GM12878 (cell line): ENCODE measurements at regions not wholly inside any gene's neighbourhood (a gene's known extent, or its start where the extent isn't known, plus 50 kb on each side); places are given as distances from the start of the nearest gene placed in this dataset.

Experiments used
- ATAC-seq: fragments of 200-7000 bp; cut with Tn5 transposase; 3 replicates; pipeline ENCODE4 v1.9.1; 2020; ENCODE audit warnings: mild to moderate bottlenecking, moderate library complexity
- BruUV-seq: library from RNA; stranded (reverse); fragments of 400-500 nt; replicated peaks from 2 replicates; lab custom pipeline; 2021; lab: Mats Ljungman, UMichigan
- CTCF ChIA-PET: fragments of 300-600 bp; sonication (Branson Sonifier 250); formaldehyde crosslinking; extraction: SDS; loops from one replicate; lab custom pipeline; 2021; ENCODE audit warnings: inconsistent platforms; lab: Yijun Ruan, JAX
- POLR2A ChIA-PET: fragments of 350-600 bp; formaldehyde crosslinking; extraction: SDS; loops from one replicate; lab custom pipeline; 2021; ENCODE audit warnings: inconsistent platforms; lab: Charles Lee
- RAD21 ChIA-PET: fragments of 300-600 bp; sonication (Branson Sonifier 250); formaldehyde crosslinking; loops from one replicate; lab custom pipeline; 2023; ENCODE audit warnings: antibody characterized with exemption; ENCODE audit not compliant: unreplicated experiment; lab: Charles Lee
- SMC1A ChIA-PET: fragments of 300-600 bp; sonication (Branson Sonifier 250); formaldehyde crosslinking; loops from one replicate; lab custom pipeline; 2023; ENCODE audit not compliant: unreplicated experiment, uncharacterized antibody; lab: Charles Lee
- DNase-seq: peaks from one replicate; pipeline ENCODE4 v3.0.0-alpha.2; 2011; ENCODE audit warnings: low read depth, low spot score
- FAIRE-seq: peaks from 3 replicates; lab custom pipeline; 2011; peaks lifted over from hg19 to GRCh38; lab: Jason Lieb, UNC
- H2AFZ ChIP-seq: 2 replicates; pipeline ENCODE4 v1.6.0; 2011; ENCODE audit warnings: low read depth, low read length, control low read depth; ENCODE audit not compliant: control insufficient read depth
- H3K27ac ChIP-seq: 2 replicates; pipeline ENCODE4 v1.5.1; 2011; ENCODE audit warnings: control low read depth; ENCODE audit not compliant: control insufficient read depth, insufficient read depth
- H3K27me3 ChIP-seq, 2 experiments: replicated peaks in 1 of 2; 2 replicates each; pipeline versions ENCODE4 v1.6.0 to v1.6.1; 2011; ENCODE audit warnings: low read length in 1 of 2; ENCODE audit not compliant: control insufficient read depth in 2 of 2, insufficient read depth in 2 of 2
- H3K36me3 ChIP-seq, 2 experiments: 2 replicates each; pipeline ENCODE4 v1.5.1; 2011; ENCODE audit warnings: low read length in 1 of 2; ENCODE audit not compliant: control insufficient read depth in 2 of 2, insufficient read depth in 2 of 2
- H3K4me1 ChIP-seq: 2 replicates; pipeline ENCODE4 v1.6.1; 2011; ENCODE audit warnings: mild to moderate bottlenecking, low read length, moderate library complexity, mixed read lengths; ENCODE audit not compliant: control insufficient read depth, insufficient read depth
- H3K4me2 ChIP-seq: 2 replicates; pipeline ENCODE4 v1.6.0; 2011; ENCODE audit warnings: control low read depth; ENCODE audit not compliant: control insufficient read depth, insufficient read depth
- H3K4me3 ChIP-seq: fragments of 200-600 bp; sonication (generic); 2 replicates; pipeline ENCODE4 v1.5.1; 2016
- H3K79me2 ChIP-seq: 2 replicates; pipeline ENCODE4 v1.6.0; 2011; ENCODE audit warnings: low read length; ENCODE audit not compliant: control insufficient read depth, insufficient read depth
- H3K9ac ChIP-seq: 2 replicates; pipeline ENCODE4 v1.8.0; 2011; ENCODE audit warnings: low read length, control low read depth, mixed read lengths; ENCODE audit not compliant: control insufficient read depth, insufficient read depth
- H3K9me3 ChIP-seq: replicated peaks from 3 replicates; pipeline ENCODE4 v1.5.1; 2011; ENCODE audit warnings: mild to moderate bottlenecking, low read length; ENCODE audit not compliant: control insufficient read depth, insufficient read depth
- H4K20me1 ChIP-seq: 2 replicates; pipeline ENCODE4 v1.6.0; 2011; ENCODE audit not compliant: control insufficient read depth, insufficient read depth
- DPF2 ChIP-seq: fragments of 450-650 bp; IDR thresholded peaks from 2 replicates; pipeline ENCODE4 v1.6.1; 2017; ENCODE audit warnings: mild to moderate bottlenecking
- LARP7 ChIP-seq: fragments of 450-650 bp; IDR thresholded peaks from 2 replicates; pipeline ENCODE4 v1.6.1; 2017; ENCODE audit warnings: mild to moderate bottlenecking
- MAX ChIP-seq: IDR thresholded peaks from 2 replicates; pipeline ENCODE4 v1.6.1; 2012; ENCODE audit warnings: low read depth, low read length, improper control_type of control experiment
- NR2C1 ChIP-seq: fragments of 450-650 bp; IDR thresholded peaks from 2 replicates; pipeline ENCODE4 v1.6.1; 2017; ENCODE audit warnings: antibody characterized with exemption, mild to moderate bottlenecking, moderate library complexity
- SMARCA5 ChIP-seq: fragments of 450-650 bp; IDR thresholded peaks from 2 replicates; pipeline ENCODE4 v1.6.1; 2017; ENCODE audit warnings: mild to moderate bottlenecking
- SMC3 ChIP-seq: IDR thresholded peaks from 2 replicates; pipeline ENCODE4 v1.6.1; 2011; ENCODE audit warnings: low read length, improper control_type of control experiment, borderline replicate concordance
- SREBF1 ChIP-seq: IDR thresholded peaks from 2 replicates; pipeline ENCODE4 v1.6.1; 2012; ENCODE audit warnings: mild to moderate bottlenecking, low read length
- SUPT20H ChIP-seq: IDR thresholded peaks from 2 replicates; pipeline ENCODE4 v1.6.1; 2011; ENCODE audit warnings: low read depth, mild to moderate bottlenecking, low read length, moderate library complexity, borderline replicate concordance; ENCODE audit not compliant: control insufficient read depth
- WRNIP1 ChIP-seq: IDR thresholded peaks from 2 replicates; pipeline ENCODE4 v1.6.1; 2011; ENCODE audit warnings: low read depth, low read length, improper control_type of control experiment, borderline replicate concordance
- ZNF217 ChIP-seq: fragments of 450-650 bp; IDR thresholded peaks from 2 replicates; pipeline ENCODE4 v1.6.1; 2017; ENCODE audit warnings: antibody characterized with exemption, mild to moderate bottlenecking
- whole genome bisulfite sequencing: methylation state at CpG from one replicate; pipeline ENCODE4 v1.1.6; 2016; ENCODE audit warnings: low lambda C conversion rate; ENCODE audit not compliant: insufficient replicate concordance, insufficient coverage; ENCODE audit errors: missing lambda C conversion rate; 5-methylcytosine and 5-hydroxymethylcytosine counted together
- in situ Hi-C: fragments of 300-500 bp; cut with MboI; formaldehyde crosslinking; loops from 9 replicates; pipeline ENCODE4 v1.14.3; 2018; ENCODE audit warnings: mixed read lengths
- intact Hi-C: fragments of 100-400 bp; cut with micrococcal nuclease; formaldehyde crosslinking; loops from one replicate; pipeline ENCODE4 v1.14.2; 2022; ENCODE audit not compliant: unreplicated experiment

GRCh38 chr16:65463652-65464260 is 341.9 kb upstream of the CDH11 start:
- POLR2A ChIA-PET = no interaction called here
- in situ Hi-C loops (no loop called here), intact Hi-C loops (no loop called here)
- no peak for DNase-seq
- H3K79me2 ChIP-seq = no peaks in the 10 kb centered on the region
- H3K4me3 ChIP-seq = no peak overlapping the region
- BruUV-seq = no TSS peak
- SMC1A ChIA-PET = no interaction called here
- no peak for FAIRE-seq
- no peaks in the 10 kb centered on the region for H3K9me3 ChIP-seq
- RAD21 ChIA-PET = no interaction called here
- 4% methylated on average over 3 of the region's 3 CpGs for WGBS
- no peak overlapping the region for H3K4me2 ChIP-seq
- no peak for ATAC-seq
- TF ChIP-seq WRNIP1 = no peak
- H3K36me3 ChIP-seq = no peaks in the 10 kb centered on the region
- no peaks in the 10 kb centered on the region for H3K27me3 ChIP-seq
- no peaks in the 10 kb centered on the region for H3K4me1 ChIP-seq
- H4K20me1 ChIP-seq = no peaks in the 10 kb centered on the region
- no peak overlapping the region for H2AFZ ChIP-seq
- H3K27ac ChIP-seq = no peak overlapping the region
- H3K9ac ChIP-seq = no peak overlapping the region
- CTCF ChIA-PET = no interaction called here

GRCh38 chr16:65457084-65457483 is 335.2 kb upstream of the CDH11 start:
- FAIRE-seq (no peak), DNase-seq (no peak), ATAC-seq (no peak)
- Histone ChIP-seq H3K9ac (no peak overlapping the region), H3K4me2 (no peak overlapping the region), H2AFZ (no peak overlapping the region), H3K4me1 (no peaks in the 10 kb centered on the region), H3K4me3 (no peak overlapping the region), H3K27me3 (no peaks in the 10 kb centered on the region), H3K9me3 (no peaks in the 10 kb centered on the region), H4K20me1 (no peaks in the 10 kb centered on the region), H3K27ac (no peak overlapping the region), H3K79me2 (no peaks in the 10 kb centered on the region), H3K36me3 (no peaks in the 10 kb centered on the region)
- ChIA-PET RAD21 (no interaction called here), SMC1A (no interaction called here), POLR2A (no interaction called here), CTCF (no interaction called here)
- intact Hi-C loops (no loop called here), in situ Hi-C loops (no loop called here)
- 19% methylated on average over 2 of the region's 2 CpGs for WGBS
- TF ChIP-seq MAX (no peak), DPF2 (no peak), LARP7 (no peak), SREBF1 (no peak), SUPT20H (no peak), SMARCA5 (no peak), SMC3 (no peak), NR2C1 (no peak), ZNF217 (no peak)
- BruUV-seq = no TSS peak
